ENCODE measurements at regions not wholly inside any gene's neighbourhood (a gene's known extent, or its start where the extent isn't known, plus 50 kb on each side); places are given as distances from the start of the nearest gene placed in this dataset.

DNA sequence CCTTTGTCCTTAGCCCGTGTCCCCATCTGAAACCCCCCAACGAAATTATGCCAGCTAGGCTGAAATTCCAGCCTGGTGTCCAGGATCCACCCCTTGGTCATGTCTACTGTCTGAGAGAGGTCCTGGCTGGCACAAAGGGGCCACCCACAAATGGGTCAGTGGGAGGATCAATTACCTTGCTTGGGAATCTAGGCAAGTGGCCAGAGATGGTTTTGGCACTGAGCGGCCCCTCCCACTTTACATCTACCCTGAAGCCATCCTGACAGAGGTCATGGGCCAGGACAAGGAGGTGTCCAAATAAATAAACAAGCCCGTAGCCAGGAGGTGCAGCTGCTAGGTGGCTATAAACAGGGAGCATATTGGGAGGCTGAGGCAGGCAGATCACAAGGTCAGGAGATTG lies 311.5 kb downstream of the MN1 start:
- TF ChIP-seq CTCF (IDR thresholded peaks at IDR 0.05) (no peak), POLR2A (IDR thresholded peaks at IDR 0.05) (no peak), POLR2AphosphoS5 (IDR thresholded peaks at IDR 0.05; ENCODE audit: insufficient read depth in 1 of 2, low read depth in 1 of 2) (no peak)

Data from vagina (tissue), 2 donors.